Inflammatory macrophage treated with lipopolysaccharide for 4 hours (primary cell): ENCODE measurements at regions not wholly inside any gene's neighbourhood (a gene's known extent, or its start where the extent isn't known, plus 50 kb on each side); places are given as distances from the start of the nearest gene placed in this dataset.
"Not testable (repeated sequence)": the region's sequence is repeated elsewhere in the genome, so short reads cannot be mapped to it uniquely, and the experiment has no call there.

Source experiments
- DNase-seq: peaks from one replicate; pipeline ENCODE4 v3.0.0-alpha.2; 2020

GRCh38 chr5:138702166-138703077 is 50.8 kb upstream of the CTNNA1 start:
- DNase-seq, result peak; percentile 31

- no peak for DNase-seq
Measured at GRCh38 chr5:138701678-138702077, 51.5 kb upstream of the CTNNA1 start.

GRCh38 chr5:138700581-138701362 is 52.5 kb upstream of the CTNNA1 start:
- no peak for DNase-seq

GRCh38 chr5:138699482-138699881 is 53.7 kb upstream of the CTNNA1 start:
- DNase-seq, result no peak

GRCh38 chr5:138698713-138699112 is 54.5 kb upstream of the CTNNA1 start:
- DNase-seq, result no peak

- no peak for DNase-seq
Measured at GRCh38 chr5:138697720-138698360, 55.4 kb upstream of the CTNNA1 start.

- no peak for DNase-seq
Measured at GRCh38 chr5:138696501-138696900, 56.7 kb upstream of the CTNNA1 start.

GRCh38 chr5:138695781-138696180 is 57.4 kb upstream of the CTNNA1 start:
- DNase-seq, result no peak

- no peak for DNase-seq
Measured at GRCh38 chr5:138694146-138694545, 59.1 kb upstream of the CTNNA1 start.

GRCh38 chr5:138692370-138692769 is 60.9 kb upstream of the CTNNA1 start:
- DNase-seq, result no peak

- DNase-seq, result peak; percentile 48
Measured at GRCh38 chr5:138686668-138687067, 66.6 kb upstream of the CTNNA1 start.

GRCh38 chr5:138685193-138685745 is 68.0 kb upstream of the CTNNA1 start:
- DNase-seq, result peak; percentile 70

- DNase-seq, result not testable (repeated sequence)
Measured at GRCh38 chr5:138682462-138682861, 70.8 kb upstream of the CTNNA1 start.

- not testable (repeated sequence) for DNase-seq
Measured at GRCh38 chr5:138678826-138679225, 74.4 kb upstream of the CTNNA1 start.

GRCh38 chr5:138677782-138678181 is 75.4 kb upstream of the CTNNA1 start:
- DNase-seq, result no peak

GRCh38 chr5:138676556-138677193 is 76.5 kb upstream of the CTNNA1 start:
- no peak for DNase-seq

- no peak for DNase-seq
Measured at GRCh38 chr5:138676002-138676401, 77.2 kb upstream of the CTNNA1 start.

- DNase-seq, result no peak
Measured at GRCh38 chr5:138668451-138669380, 84.5 kb upstream of the CTNNA1 start.

GRCh38 chr5:138667782-138668331 is 85.4 kb upstream of the CTNNA1 start:
- not testable (repeated sequence) for DNase-seq

- no peak for DNase-seq
Measured at GRCh38 chr5:138666226-138666742, 86.9 kb upstream of the CTNNA1 start.

GRCh38 chr5:138665261-138665660 is 88.0 kb upstream of the CTNNA1 start:
- no peak for DNase-seq
